DMS 273 treated with DMSO at 0.1 percent for 48 hours (cell line): ENCODE measurements at regions not wholly inside any gene's neighbourhood (a gene's known extent, or its start where the extent isn't known, plus 50 kb on each side); places are given as distances from the start of the nearest gene placed in this dataset.
"Not testable (repeated sequence)": the region's sequence is repeated elsewhere in the genome, so short reads cannot be mapped to it uniquely, and the experiment has no call there.

Experiments
- DNase-seq: peaks from one replicate; lab custom pipeline; 2025; lab: John Stamatoyannopoulos, UW

DNA sequence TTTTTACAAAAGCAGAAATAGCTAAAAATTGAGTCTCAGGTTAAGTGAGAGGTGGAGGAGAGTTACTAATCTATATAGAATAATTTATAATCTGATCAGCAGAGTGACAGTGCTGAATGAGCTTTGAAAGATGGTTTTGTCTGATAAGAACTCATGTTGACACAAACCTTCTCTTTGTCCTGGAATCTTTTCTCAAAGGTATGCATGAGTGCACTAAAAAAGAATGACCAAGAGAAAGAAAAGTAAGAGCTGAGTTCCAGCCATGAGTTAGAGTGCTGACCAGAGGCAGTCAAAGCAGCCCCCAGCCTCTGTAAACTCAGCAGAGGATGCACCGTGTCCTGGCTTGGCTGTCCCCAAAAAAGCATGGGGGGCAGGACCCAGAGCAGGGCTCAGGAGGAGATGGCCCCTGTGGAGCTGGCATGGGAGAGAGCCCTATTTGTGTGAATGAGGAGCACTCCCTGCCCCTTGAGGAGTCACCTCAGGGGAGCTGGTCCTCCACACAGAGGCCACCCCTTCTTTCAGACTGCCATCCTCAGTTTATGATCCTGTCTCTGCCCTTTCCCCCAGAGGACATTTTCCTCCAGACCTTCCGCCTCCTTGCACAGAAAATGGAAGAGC is 129.8 kb downstream of the SEC23A start:
- no peak for DNase-seq

- DNase-seq: no peak
Measured at GRCh38 chr14:38972511-38972910, 130.5 kb downstream of the SEC23A start.

DNA sequence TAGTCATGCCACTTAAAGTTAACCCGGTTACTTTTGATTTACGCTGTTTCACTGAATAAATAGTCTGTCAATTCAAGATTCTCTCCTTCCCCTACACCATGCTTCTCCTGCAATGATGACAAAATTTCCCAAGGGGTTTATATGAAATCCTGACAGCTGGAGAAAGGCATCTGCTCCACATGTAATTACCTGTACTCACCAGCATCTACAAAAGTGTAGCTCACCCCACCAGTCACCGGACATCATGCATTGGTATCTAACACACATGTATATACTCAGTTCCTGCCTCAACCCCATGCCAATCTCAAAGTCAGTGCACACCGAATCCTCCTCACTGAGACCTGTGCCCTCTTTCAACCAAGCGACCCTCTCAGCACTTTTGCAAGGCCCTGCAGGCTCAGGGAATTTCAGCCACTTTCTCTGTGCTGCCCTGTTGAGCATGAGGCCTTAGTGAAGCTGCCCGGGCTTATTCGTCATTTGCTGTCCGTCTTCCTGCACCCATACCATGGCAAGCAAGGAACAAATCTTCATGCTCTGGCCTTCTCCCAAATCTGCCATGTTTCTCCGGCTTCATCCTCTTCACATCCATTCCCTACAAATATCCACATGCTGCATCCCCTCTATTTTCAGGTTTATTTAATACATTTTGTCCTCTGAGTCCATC is 131.6 kb downstream of the SEC23A start:
- DNase-seq: peak; percentile 58

GRCh38 chr14:38964630-38965029 is 138.4 kb downstream of the SEC23A start:
- no peak for DNase-seq

DNA sequence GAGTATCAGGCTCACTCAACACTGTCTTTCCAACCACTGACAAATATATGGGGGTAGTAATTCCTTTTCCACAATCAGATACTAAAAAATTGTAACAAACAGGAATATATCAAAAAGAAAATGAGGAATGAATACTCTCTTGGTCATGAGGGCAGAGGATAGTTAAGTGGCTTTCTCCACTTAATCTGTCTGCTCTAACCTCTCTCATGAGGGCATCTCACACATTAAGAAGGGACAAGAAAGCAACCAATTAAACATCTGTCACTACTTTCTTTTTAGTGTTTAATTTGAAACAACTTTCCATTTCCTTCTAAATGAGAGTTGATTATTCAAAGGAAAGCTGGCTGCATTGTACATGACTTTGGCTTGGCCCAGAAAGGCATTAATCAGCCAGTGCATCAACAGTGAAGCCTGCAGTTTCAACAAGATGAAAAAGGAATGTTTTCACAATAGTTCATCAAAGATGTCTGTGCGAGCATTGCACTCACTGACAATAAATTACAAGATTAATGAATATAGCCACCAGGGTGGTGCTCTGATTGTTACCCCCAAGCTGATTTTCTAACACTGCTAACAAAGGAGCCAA is 142.0 kb downstream of the SEC23A start:
- no peak for DNase-seq

GRCh38 chr14:38959021-38959420 is 144.0 kb downstream of the SEC23A start:
- no peak for DNase-seq

DNA sequence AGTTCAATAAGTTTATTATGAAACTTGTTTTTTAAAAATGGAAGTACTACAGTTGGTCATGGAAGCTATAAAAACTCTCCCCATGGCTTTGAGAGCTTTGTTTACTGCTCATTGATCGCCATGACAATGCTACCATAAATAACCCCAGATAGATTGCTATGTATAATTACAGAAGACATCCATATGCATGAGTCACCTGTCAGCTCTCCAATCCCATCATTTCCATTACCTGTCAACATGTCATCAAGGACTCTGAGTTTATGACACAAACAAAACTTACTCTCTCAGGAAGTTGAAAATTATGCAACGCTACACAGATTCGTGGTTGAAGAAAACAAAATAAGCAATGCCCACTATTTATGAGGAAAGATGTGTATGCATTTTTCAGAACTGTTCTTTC is 144.4 kb downstream of the SEC23A start:
- no peak for DNase-seq

- no peak for DNase-seq
Measured at GRCh38 chr14:38951451-38951850, 151.6 kb downstream of the SEC23A start.

- no peak for DNase-seq
Measured at GRCh38 chr14:38950676-38951075, 152.4 kb downstream of the SEC23A start.

- DNase-seq: no peak
Measured at GRCh38 chr14:38948576-38948975, 154.5 kb downstream of the SEC23A start.

- no peak for DNase-seq
Measured at GRCh38 chr14:38948171-38948570, 154.9 kb downstream of the SEC23A start.

- no peak for DNase-seq
Measured at GRCh38 chr14:38947343-38947742, 155.7 kb downstream of the SEC23A start.

GRCh38 chr14:38944691-38945090 is 158.3 kb downstream of the SEC23A start:
- peak; percentile 16 for DNase-seq

DNA sequence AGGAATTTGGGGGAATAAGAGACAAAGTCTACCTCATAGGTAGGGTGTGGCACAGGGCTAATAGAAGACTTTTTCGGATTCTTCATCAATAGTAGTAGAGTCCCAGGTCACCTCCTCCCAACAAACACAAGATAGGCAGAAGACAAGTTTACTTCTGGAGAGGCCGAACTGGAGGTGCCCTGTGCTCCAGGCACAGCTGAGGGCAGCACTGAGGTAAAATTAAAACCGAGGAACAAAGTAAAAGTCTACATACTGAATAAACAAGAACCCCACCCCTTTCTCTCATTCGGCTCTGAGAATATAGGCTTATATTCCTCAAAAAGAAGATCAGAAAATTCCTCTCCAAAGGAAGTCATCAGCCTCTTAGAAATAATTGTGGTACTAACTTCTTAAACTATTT is 161.5 kb downstream of the SEC23A start:
- no peak for DNase-seq

- DNase-seq: not testable (repeated sequence)
Measured at GRCh38 chr14:38932653-38933000, 170.4 kb downstream of the SEC23A start.

DNA sequence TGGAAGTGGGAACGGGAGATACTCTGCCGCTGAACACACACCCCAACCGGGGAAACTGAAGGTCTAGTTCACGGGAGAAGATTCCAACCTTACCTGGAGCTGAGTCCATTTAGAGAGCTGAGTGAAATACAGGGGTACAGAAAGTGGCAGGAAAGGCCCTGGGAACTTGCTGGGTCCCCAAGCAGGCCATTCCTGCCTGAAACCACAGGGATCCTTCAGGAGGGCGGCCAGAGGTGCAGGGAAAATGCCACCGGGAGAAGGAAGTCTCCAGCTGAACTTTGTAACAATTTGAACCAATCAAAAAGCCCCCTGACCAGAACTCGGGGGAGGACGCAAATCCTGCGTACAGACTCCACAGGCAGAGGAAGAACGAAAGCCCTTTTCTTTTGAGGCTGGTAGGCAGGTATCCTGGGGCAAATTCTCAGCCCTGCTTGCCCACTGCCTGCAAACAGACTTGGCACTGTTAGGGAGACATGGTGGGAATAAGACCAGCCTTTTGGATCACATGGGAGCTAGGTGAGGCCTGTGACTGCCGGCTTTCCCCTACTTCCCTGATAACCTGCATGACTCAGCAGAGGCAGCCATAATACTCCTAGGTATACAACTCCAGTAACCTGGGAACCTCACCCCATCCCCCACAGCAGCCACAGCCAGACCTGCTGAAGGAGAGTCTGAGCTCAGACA is 170.9 kb downstream of the SEC23A start:
- no peak for DNase-seq

DNA sequence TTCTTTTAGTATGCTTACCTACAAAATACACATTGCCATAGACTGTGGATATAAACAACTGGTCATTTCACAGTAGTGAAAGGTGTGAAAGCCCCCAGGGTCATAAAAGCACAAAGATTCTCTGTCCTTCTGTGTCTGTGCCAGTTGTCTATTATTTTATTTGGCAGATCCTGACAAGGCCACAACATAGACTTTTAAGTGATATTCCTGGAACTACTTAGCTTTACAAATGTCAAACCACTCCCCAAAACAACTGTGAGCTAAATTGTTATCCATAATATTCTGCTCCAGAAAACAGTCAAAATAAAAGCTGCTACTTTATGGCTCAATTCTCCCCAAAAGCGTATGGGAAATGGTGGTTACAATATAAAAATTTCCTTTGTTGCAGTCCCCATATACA is 172.1 kb downstream of the SEC23A start:
- DNase-seq: no peak

DNA sequence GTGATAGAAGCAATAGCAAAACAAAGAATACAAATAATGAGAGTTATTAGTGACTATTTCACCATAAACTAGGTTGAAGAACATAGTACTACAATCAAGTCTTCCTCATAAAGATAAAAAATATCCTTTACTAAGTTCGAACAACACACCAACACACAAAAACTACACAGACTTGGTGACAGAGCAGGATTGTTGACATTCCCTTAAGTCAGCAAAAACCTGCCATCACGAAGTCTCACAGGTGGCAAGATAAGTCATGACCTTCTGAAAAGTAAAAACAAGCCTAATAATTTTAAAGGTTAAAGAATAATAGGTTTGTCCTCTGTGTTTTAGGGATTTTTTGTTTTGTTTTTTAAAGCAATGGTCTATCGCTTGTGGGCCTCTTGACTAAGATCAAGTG is 173.0 kb downstream of the SEC23A start:
- no peak for DNase-seq

- no peak for DNase-seq
Measured at GRCh38 chr14:38929416-38929815, 173.6 kb downstream of the SEC23A start.

- DNase-seq: not testable (repeated sequence)
Measured at GRCh38 chr14:38921893-38922292, 181.1 kb downstream of the SEC23A start.

DNA sequence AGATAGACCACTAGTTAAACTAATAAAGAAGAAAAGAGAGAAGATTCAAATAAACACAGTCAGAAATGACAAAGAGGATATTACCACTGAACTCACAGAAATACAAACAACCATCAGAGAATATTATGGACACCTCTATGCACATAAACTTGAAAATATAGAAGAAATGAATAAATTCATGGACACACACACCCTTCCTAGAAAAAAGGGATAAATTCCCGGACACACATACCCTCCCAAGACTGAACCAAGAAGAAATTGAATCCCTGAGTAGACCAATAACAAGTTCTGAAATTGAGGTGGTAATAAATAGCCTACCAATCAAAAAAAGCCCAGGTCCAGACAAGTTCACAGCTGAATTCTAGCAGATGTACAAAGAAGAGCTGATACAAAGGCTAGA is 187.9 kb downstream of the SEC23A start:
- no peak for DNase-seq

DNA sequence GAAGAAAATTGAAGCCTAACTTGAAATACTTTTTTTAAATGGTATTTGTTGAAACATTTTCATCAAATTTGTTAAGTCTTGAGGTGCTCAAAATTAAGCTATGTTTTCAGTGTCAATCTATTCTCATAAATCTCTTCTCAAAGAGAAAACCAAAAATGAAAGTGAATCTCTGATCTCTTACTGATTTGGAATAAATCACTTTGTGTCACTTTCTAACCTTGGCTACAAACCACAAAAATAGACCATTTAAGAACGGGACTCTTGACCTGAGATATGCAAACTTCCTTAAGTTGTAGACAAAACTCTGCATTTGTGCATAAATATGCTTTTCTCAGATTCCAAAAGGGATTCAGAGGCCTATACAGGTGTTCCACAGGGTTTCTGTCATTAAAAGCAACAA is 192.9 kb downstream of the SEC23A start:
- DNase-seq: no peak

- no peak for DNase-seq
Measured at GRCh38 chr14:38904959-38905358, 198.1 kb downstream of the SEC23A start.
